HCT116 (cell line): ENCODE measurements at regions not wholly inside any gene's neighbourhood (a gene's known extent, or its start where the extent isn't known, plus 50 kb on each side); places are given as distances from the start of the nearest gene placed in this dataset.

Source experiments
- ATAC-seq: fragments of 200-7000 bp; cut with Tn5 transposase; 2 replicates; pipeline ENCODE4 v1.9.1; 2020; ENCODE audit warnings: mild to moderate bottlenecking, moderate library complexity
- BruUV-seq: library from RNA; stranded (reverse); fragments of 400-500 nt; replicated peaks from 2 replicates; lab custom pipeline; 2021; lab: Mats Ljungman, UMichigan
- CTCF ChIA-PET: fragments of 300-600 bp; sonication (Branson Sonifier 250); formaldehyde crosslinking; loops from one replicate; lab custom pipeline; 2021; ENCODE audit warnings: antibody characterized with exemption; lab: Charles Lee
- POLR2A ChIA-PET: fragments of 300-600, 350-600 bp; sonication (Branson Sonifier 250); formaldehyde crosslinking; loops from one replicate; lab custom pipeline; 2021; ENCODE audit warnings: antibody characterized with exemption; lab: Charles Lee
- RAD21 ChIA-PET, 2 experiments: fragments of 300-600 bp; sonication (Branson Sonifier 250); formaldehyde crosslinking; loops; one replicate each; lab custom pipeline; 2023; ENCODE audit warnings: low total read pairs in 2 of 2; ENCODE audit not compliant: uncharacterized antibody in 2 of 2, unreplicated experiment in 2 of 2, low non-redundant PET in 1 of 2; lab: Charles Lee
- DNase-seq: peaks from one replicate; pipeline ENCODE4 v3.0.0-alpha.2; 2010; ENCODE audit warnings: low read depth, low spot score
- H2AFZ ChIP-seq: fragments of 200-600 bp; shearing (Covaris generic), sonication (generic); 2 replicates; pipeline ENCODE4 v1.6.1; 2017; ENCODE audit warnings: low read depth, mixed run types, mixed read lengths, antibody characterized with exemption, low read length; ENCODE audit not compliant: poor library complexity, severe bottlenecking
- H3K27ac ChIP-seq: 2 replicates; pipeline ENCODE4 v1.5.1; 2012; ENCODE audit warnings: low read depth, low read length
- H3K27me3 ChIP-seq: fragments of 200-600 bp; sonication (generic); 2 replicates; pipeline ENCODE4 v1.6.1; 2016; ENCODE audit warnings: mixed run types, low read length, mixed read lengths; ENCODE audit not compliant: insufficient read depth
- H3K36me3 ChIP-seq, 2 experiments: fragments of 200-500 bp in 1 of 2; fragments of 200-600 bp in 1 of 2; sonication (Bioruptor generic) in 1 of 2; sonication (generic) in 1 of 2; 2 replicates each; pipeline versions ENCODE4 v1.5.1 to v1.6.1; 2014 to 2016; ENCODE audit warnings: low read length in 2 of 2, inconsistent platforms in 1 of 2, mixed read lengths in 1 of 2, mixed run types in 1 of 2; ENCODE audit not compliant: insufficient read depth in 2 of 2, control insufficient read depth in 1 of 2
- H3K4me1 ChIP-seq, 2 experiments: fragments of 200-600 bp in 1 of 2; sonication (generic) in 1 of 2; 2 replicates each; pipeline versions ENCODE4 v1.5.1 to v1.6.1; 2012 to 2017; ENCODE audit warnings: low read length in 2 of 2, inconsistent platforms in 1 of 2, mild to moderate bottlenecking in 1 of 2, mixed read lengths in 1 of 2, mixed run types in 1 of 2, moderate library complexity in 1 of 2; ENCODE audit not compliant: insufficient read depth in 2 of 2, control insufficient read depth in 1 of 2
- H3K4me2 ChIP-seq: fragments of 200-600 bp; sonication (generic); 2 replicates; pipeline ENCODE4 v1.6.1; 2017; ENCODE audit warnings: mixed run types, low read length, mixed read lengths
- H3K4me3 ChIP-seq, 2 experiments: fragments of 200-600 bp in 1 of 2; sonication (generic) in 1 of 2; replicated peaks in 1 of 2; 2 replicates each; pipeline ENCODE4 v1.5.1; 2011 to 2016; ENCODE audit warnings: low read length in 2 of 2, control low read depth in 1 of 2, low read depth in 1 of 2, mild to moderate bottlenecking in 1 of 2, mixed read lengths in 1 of 2, mixed run types in 1 of 2
- H3K79me2 ChIP-seq: fragments of 200-600 bp; sonication (generic); 2 replicates; pipeline ENCODE4 v1.6.1; 2017; ENCODE audit warnings: mild to moderate bottlenecking, mixed run types, low read length, moderate library complexity, mixed read lengths; ENCODE audit not compliant: insufficient read depth
- H3K9ac ChIP-seq: fragments of 200-600 bp; sonication (generic); 2 replicates; pipeline ENCODE4 v1.6.1; 2016; ENCODE audit warnings: low read length, mixed read lengths
- H3K9me2 ChIP-seq: fragments of 200-600 bp; sonication (generic), shearing (Covaris generic); 2 replicates; pipeline ENCODE4 v1.6.1; 2017; ENCODE audit warnings: mixed run types, mild to moderate bottlenecking, moderate library complexity; ENCODE audit not compliant: insufficient read depth
- H3K9me3 ChIP-seq, 2 experiments: fragments of 200-500 bp in 1 of 2; fragments of 200-600 bp in 1 of 2; sonication (Bioruptor generic) in 1 of 2; sonication (generic) in 1 of 2; 2 replicates each; pipeline ENCODE4 v1.6.1; 2014 to 2017; ENCODE audit warnings: low read length in 2 of 2, mixed read lengths in 2 of 2, inconsistent platforms in 1 of 2, low read depth in 1 of 2, mild to moderate bottlenecking in 1 of 2, mixed run types in 1 of 2, moderate library complexity in 1 of 2; ENCODE audit not compliant: control insufficient read depth in 1 of 2, insufficient read depth in 1 of 2
- H4K20me1 ChIP-seq: fragments of 200-600 bp; sonication (generic), shearing (Covaris generic); 2 replicates; pipeline ENCODE4 v1.6.1; 2017; ENCODE audit warnings: mixed run types, mild to moderate bottlenecking, moderate library complexity; ENCODE audit not compliant: insufficient read depth
- CBX3 ChIP-seq: IDR thresholded peaks from 2 replicates; pipeline ENCODE4 v1.6.1; 2012; ENCODE audit warnings: low read depth
- CEBPB ChIP-seq: IDR thresholded peaks from 2 replicates; pipeline ENCODE4 v1.6.1; 2012; ENCODE audit warnings: low read depth
- EGR1 ChIP-seq: IDR thresholded peaks from 2 replicates; pipeline ENCODE4 v1.6.1; 2012; ENCODE audit warnings: low read depth
- EZH2 ChIP-seq: fragments of 200-600 bp; sonication (generic); IDR thresholded peaks from 2 replicates; pipeline ENCODE4 v1.6.1; 2017; ENCODE audit warnings: antibody characterized with exemption, mixed run types
- EZH2phosphoT487 ChIP-seq: fragments of 200-600 bp; IDR thresholded peaks from 2 replicates; pipeline ENCODE4 v1.6.1; 2018; ENCODE audit warnings: antibody characterized with exemption, borderline replicate concordance
- FOSL1 ChIP-seq: IDR thresholded peaks from 2 replicates; pipeline ENCODE4 v1.6.1; 2012; ENCODE audit warnings: low read depth
- JUND ChIP-seq: IDR thresholded peaks from 2 replicates; pipeline ENCODE4 v1.6.1; 2012
- RAD21 ChIP-seq: IDR thresholded peaks from 2 replicates; pipeline ENCODE4 v1.6.1; 2012; ENCODE audit warnings: low read depth, mild to moderate bottlenecking
- SIN3A ChIP-seq: IDR thresholded peaks from 2 replicates; pipeline ENCODE4 v1.6.1; 2012; ENCODE audit warnings: low read depth
- SRF ChIP-seq: IDR thresholded peaks from 2 replicates; pipeline ENCODE4 v1.6.1; 2012; ENCODE audit warnings: low read depth
- ZFX ChIP-seq: fragments of 450-650 bp; IDR thresholded peaks from 2 replicates; pipeline ENCODE4 v1.6.1; 2017
- intact Hi-C: fragments of 100-400 bp; cut with micrococcal nuclease; formaldehyde crosslinking; loops from 2 replicates; pipeline ENCODE4 v1.10.0; 2022
- TF ChIP-seq, protein P1 (sequence below): IDR thresholded peaks from 2 replicates; pipeline ENCODE4 v1.6.1; 2011; ENCODE audit warnings: mild to moderate bottlenecking, low read length, moderate library complexity; ENCODE audit not compliant: insufficient replicate concordance; ENCODE audit errors: extremely low read depth
- TF ChIP-seq, protein P2 (sequence below), 3 experiments: fragments of 200-600 bp in 1 of 3; sonication (generic) in 1 of 3; IDR thresholded peaks in 2 of 3; conservative IDR thresholded peaks in 1 of 3; 2 replicates each; pipeline ENCODE4 v1.5.1; 2012 to 2017; ENCODE audit warnings: low read depth in 2 of 3, low read length in 2 of 3, antibody characterized with exemption in 1 of 3, borderline replicate concordance in 1 of 3, control low read depth in 1 of 3, mild to moderate bottlenecking in 1 of 3, mixed read lengths in 1 of 3, mixed run types in 1 of 3, moderate library complexity in 1 of 3; ENCODE audit not compliant: insufficient read depth in 1 of 3
- TF ChIP-seq, protein P3 (sequence below): IDR thresholded peaks from 2 replicates; pipeline ENCODE4 v1.6.1; 2012

DNA sequence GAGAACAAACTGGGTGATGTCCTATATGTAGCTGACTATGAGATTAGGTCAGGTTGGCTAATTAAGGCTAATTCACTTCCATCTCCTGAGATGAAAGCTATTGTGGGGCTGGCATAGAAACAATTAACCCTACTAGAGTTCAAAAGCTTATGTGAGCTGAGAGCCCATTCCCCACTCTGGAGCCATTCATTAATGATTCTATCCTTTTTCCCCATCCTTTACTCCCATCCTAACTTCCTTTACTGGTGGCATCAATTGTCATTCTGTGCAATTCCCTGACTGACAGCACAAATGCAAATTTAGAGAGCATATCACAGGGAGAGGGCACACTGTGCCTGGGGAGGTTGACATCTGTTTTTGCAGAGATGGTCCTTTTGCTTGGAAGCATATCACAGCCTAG is 103.9 kb downstream of the URB2 start:
- H3K9me3 ChIP-seq: no peaks in the 10 kb centered on the region
- H3K27me3 ChIP-seq: no peaks in the 10 kb centered on the region
- no peak overlapping the region for H2AFZ ChIP-seq
- BruUV-seq: no TSS peak
- ChIA-PET CTCF (no interaction called here), POLR2A (no interaction called here), RAD21 (no interaction called here)
- no peaks in the 10 kb centered on the region for H3K79me2 ChIP-seq
- no peaks in the 10 kb centered on the region for H3K36me3 ChIP-seq
- no peak for ATAC-seq
- intact Hi-C loops: no loop called here
- H3K27ac ChIP-seq: no peak overlapping the region
- H3K4me1 ChIP-seq: no peaks in the 10 kb centered on the region
- no peak for DNase-seq
- H3K4me2 ChIP-seq: no peak overlapping the region
- H4K20me1 ChIP-seq: no peaks in the 10 kb centered on the region
- H3K4me3 ChIP-seq: no peak overlapping the region
- no peaks in the 10 kb centered on the region for H3K9me2 ChIP-seq
- H3K9ac ChIP-seq: no peak overlapping the region
- TF ChIP-seq EGR1 (no peak), SIN3A (no peak), CBX3 (no peak), EZH2 (no peak), CEBPB (no peak), SRF (no peak), FOSL1 (no peak), RAD21 (no peak), EZH2phosphoT487 (no peak), ZFX (no peak), JUND (no peak)
- TF ChIP-seq, protein P1, sequence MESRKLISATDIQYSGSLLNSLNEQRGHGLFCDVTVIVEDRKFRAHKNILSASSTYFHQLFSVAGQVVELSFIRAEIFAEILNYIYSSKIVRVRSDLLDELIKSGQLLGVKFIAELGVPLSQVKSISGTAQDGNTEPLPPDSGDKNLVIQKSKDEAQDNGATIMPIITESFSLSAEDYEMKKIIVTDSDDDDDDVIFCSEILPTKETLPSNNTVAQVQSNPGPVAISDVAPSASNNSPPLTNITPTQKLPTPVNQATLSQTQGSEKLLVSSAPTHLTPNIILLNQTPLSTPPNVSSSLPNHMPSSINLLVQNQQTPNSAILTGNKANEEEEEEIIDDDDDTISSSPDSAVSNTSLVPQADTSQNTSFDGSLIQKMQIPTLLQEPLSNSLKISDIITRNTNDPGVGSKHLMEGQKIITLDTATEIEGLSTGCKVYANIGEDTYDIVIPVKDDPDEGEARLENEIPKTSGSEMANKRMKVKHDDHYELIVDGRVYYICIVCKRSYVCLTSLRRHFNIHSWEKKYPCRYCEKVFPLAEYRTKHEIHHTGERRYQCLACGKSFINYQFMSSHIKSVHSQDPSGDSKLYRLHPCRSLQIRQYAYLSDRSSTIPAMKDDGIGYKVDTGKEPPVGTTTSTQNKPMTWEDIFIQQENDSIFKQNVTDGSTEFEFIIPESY: no peak
- TF ChIP-seq, protein P2, sequence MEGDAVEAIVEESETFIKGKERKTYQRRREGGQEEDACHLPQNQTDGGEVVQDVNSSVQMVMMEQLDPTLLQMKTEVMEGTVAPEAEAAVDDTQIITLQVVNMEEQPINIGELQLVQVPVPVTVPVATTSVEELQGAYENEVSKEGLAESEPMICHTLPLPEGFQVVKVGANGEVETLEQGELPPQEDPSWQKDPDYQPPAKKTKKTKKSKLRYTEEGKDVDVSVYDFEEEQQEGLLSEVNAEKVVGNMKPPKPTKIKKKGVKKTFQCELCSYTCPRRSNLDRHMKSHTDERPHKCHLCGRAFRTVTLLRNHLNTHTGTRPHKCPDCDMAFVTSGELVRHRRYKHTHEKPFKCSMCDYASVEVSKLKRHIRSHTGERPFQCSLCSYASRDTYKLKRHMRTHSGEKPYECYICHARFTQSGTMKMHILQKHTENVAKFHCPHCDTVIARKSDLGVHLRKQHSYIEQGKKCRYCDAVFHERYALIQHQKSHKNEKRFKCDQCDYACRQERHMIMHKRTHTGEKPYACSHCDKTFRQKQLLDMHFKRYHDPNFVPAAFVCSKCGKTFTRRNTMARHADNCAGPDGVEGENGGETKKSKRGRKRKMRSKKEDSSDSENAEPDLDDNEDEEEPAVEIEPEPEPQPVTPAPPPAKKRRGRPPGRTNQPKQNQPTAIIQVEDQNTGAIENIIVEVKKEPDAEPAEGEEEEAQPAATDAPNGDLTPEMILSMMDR (IDR thresholded peaks at IDR 0.05 in 2 of 3, conservative IDR thresholded peaks at IDR 0.05 in 1 of 3; ENCODE audit: borderline replicate concordance in 1 of 3, insufficient read depth in 1 of 3, low read depth in 2 of 3, low read length in 2 of 3): no peak
- TF ChIP-seq, protein P3, sequence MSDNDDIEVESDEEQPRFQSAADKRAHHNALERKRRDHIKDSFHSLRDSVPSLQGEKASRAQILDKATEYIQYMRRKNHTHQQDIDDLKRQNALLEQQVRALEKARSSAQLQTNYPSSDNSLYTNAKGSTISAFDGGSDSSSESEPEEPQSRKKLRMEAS: no peak
